Fibroblast of villous mesenchyme (primary cell): ENCODE measurements at regions not wholly inside any gene's neighbourhood (a gene's known extent, or its start where the extent isn't known, plus 50 kb on each side); places are given as distances from the start of the nearest gene placed in this dataset.

Experiments used
- DNase-seq: peaks from one replicate; pipeline ENCODE4 v3.0.0-alpha.2; 2010; ENCODE audit warnings: low read depth
- H3K4me3 ChIP-seq: 2 replicates; pipeline ENCODE4 v1.5.1; 2011; ENCODE audit warnings: low read depth, mild to moderate bottlenecking, low read length
- CTCF ChIP-seq: IDR thresholded peaks from 2 replicates; pipeline ENCODE4 v1.5.1; 2012; ENCODE audit warnings: low read depth, mild to moderate bottlenecking, low read length; ENCODE audit not compliant: insufficient read depth

GRCh38 chr22:48494968-48495750 lies 1332.5 kb downstream of the BRD1 start:
- no peak for DNase-seq
- TF ChIP-seq CTCF: no peak
- H3K4me3 ChIP-seq: no peak overlapping the region

- TF ChIP-seq CTCF: no peak
- H3K4me3 ChIP-seq: no peak overlapping the region
- no peak for DNase-seq
Measured at GRCh38 chr22:48494256-48494967, 1333.3 kb downstream of the BRD1 start.

GRCh38 chr22:48493733-48494132 lies 1333.9 kb downstream of the BRD1 start:
- no peak for DNase-seq
- no peak overlapping the region for H3K4me3 ChIP-seq
- TF ChIP-seq CTCF: no peak

GRCh38 chr22:48492366-48493320 lies 1335.0 kb downstream of the BRD1 start:
- TF ChIP-seq CTCF: peak; percentile 75
- H3K4me3 ChIP-seq: no peak overlapping the region
- peak; percentile 65 for DNase-seq

- no peak overlapping the region for H3K4me3 ChIP-seq
- TF ChIP-seq CTCF: no peak
- no peak for DNase-seq
Measured at GRCh38 chr22:48491451-48491941, 1336.2 kb downstream of the BRD1 start.
